PC-3 (cell line): ENCODE measurements at regions not wholly inside any gene's neighbourhood (a gene's known extent, or its start where the extent isn't known, plus 50 kb on each side); places are given as distances from the start of the nearest gene placed in this dataset.
"Not testable (repeated sequence)": the region's sequence is repeated elsewhere in the genome, so short reads cannot be mapped to it uniquely, and the experiment has no call there.

Experiments
- ATAC-seq: fragments of 200-7000 bp; cut with Tn5 transposase; 2 replicates; pipeline ENCODE4 v1.9.1; 2020; ENCODE audit warnings: mild to moderate bottlenecking, moderate library complexity
- BruUV-seq: library from RNA; stranded (reverse); fragments of 400-500 nt; replicated peaks from 2 replicates; lab custom pipeline; 2021; lab: Mats Ljungman, UMichigan
- CTCF ChIA-PET: fragments of 300-600 bp; sonication (Branson Sonifier 250); formaldehyde crosslinking; loops from one replicate; lab custom pipeline; 2022; ENCODE audit warnings: antibody characterized with exemption; lab: Charles Lee
- POLR2A ChIA-PET: fragments of 300-600 bp; sonication (Branson Sonifier 250); formaldehyde crosslinking; loops from one replicate; lab custom pipeline; 2022; ENCODE audit warnings: antibody characterized with exemption; ENCODE audit not compliant: unreplicated experiment; lab: Charles Lee
- DNase-seq: peaks from one replicate; pipeline ENCODE4 v3.0.0-alpha.2; 2015
- H2AFZ ChIP-seq: fragments of 300-600 bp; sonication (generic); 2 replicates; pipeline ENCODE4 v1.6.0; 2016; ENCODE audit warnings: antibody characterized with exemption, low read length
- H3F3A ChIP-seq: fragments of 300-600 bp; sonication (generic); one replicate; pipeline ENCODE4 v1.6.0; 2017; ENCODE audit warnings: antibody characterized with exemption, low read length, control low read depth, mild to moderate bottlenecking; ENCODE audit not compliant: unreplicated experiment
- H3K27ac ChIP-seq: fragments of 300-600 bp; sonication (generic); 2 replicates; pipeline ENCODE4 v1.5.1; 2016; ENCODE audit warnings: mild to moderate bottlenecking, low read length
- H3K27me3 ChIP-seq: fragments of 300-600 bp; sonication (generic); 2 replicates; pipeline ENCODE4 v1.6.1; 2016; ENCODE audit warnings: low read length, mixed read lengths
- H3K36me3 ChIP-seq: fragments of 300-600 bp; sonication (generic); 2 replicates; pipeline ENCODE4 v1.6.1; 2016; ENCODE audit warnings: low read depth, mixed run types, low read length, mixed read lengths
- H3K4me1 ChIP-seq: fragments of 300-600 bp; sonication (generic); 2 replicates; pipeline ENCODE4 v1.5.1; 2016; ENCODE audit warnings: low read length; ENCODE audit not compliant: insufficient read depth
- H3K4me2 ChIP-seq: fragments of 300-600 bp; sonication (generic); 2 replicates; pipeline ENCODE4 v1.6.0; 2016; ENCODE audit warnings: low read length
- H3K4me3 ChIP-seq: fragments of 300-600 bp; sonication (generic); 2 replicates; pipeline ENCODE4 v1.5.1; 2016; ENCODE audit warnings: mild to moderate bottlenecking, low read length, mixed read lengths
- H3K79me2 ChIP-seq: fragments of 300-600 bp; sonication (generic); 2 replicates; pipeline ENCODE4 v1.6.1; 2017; ENCODE audit warnings: low read length, mixed read lengths
- H3K9ac ChIP-seq: fragments of 300-600 bp; sonication (generic); 2 replicates; pipeline ENCODE4 v1.6.0; 2016; ENCODE audit warnings: mild to moderate bottlenecking, low read length
- H3K9me2 ChIP-seq: fragments of 300-600 bp; sonication (generic); replicated peaks from 2 replicates; pipeline ENCODE4 v1.6.1; 2016; ENCODE audit warnings: mixed run types, low read length, mixed read lengths
- H3K9me3 ChIP-seq: fragments of 300-600 bp; sonication (generic); 2 replicates; pipeline ENCODE4 v1.6.1; 2016; ENCODE audit warnings: low read length, mixed read lengths
- H4K20me1 ChIP-seq: fragments of 300-600 bp; sonication (generic); 2 replicates; pipeline ENCODE4 v1.6.1; 2016; ENCODE audit warnings: low read length, mixed read lengths
- EZH2 ChIP-seq: fragments of 300-600 bp; sonication (generic); IDR thresholded peaks from one replicate; pipeline ENCODE4 v1.6.1; 2017; ENCODE audit warnings: antibody characterized with exemption, mild to moderate bottlenecking, low read length; ENCODE audit not compliant: unreplicated experiment
- EZH2phosphoT487 ChIP-seq: fragments of 300-600 bp; sonication (generic); IDR thresholded peaks from 2 replicates; pipeline ENCODE4 v1.6.1; 2018; ENCODE audit warnings: mild to moderate bottlenecking, antibody characterized with exemption, low read length, borderline replicate concordance
- intact Hi-C: fragments of 100-400 bp; cut with micrococcal nuclease; formaldehyde crosslinking; loops from 2 replicates; pipeline ENCODE4 v1.9.0; 2023
- TF ChIP-seq, protein P1 (sequence below): fragments of 300-600 bp; sonication (generic); conservative IDR thresholded peaks from 2 replicates; pipeline ENCODE4 v1.5.1; 2017; ENCODE audit warnings: antibody characterized with exemption, low read depth, mild to moderate bottlenecking, low read length

DNA sequence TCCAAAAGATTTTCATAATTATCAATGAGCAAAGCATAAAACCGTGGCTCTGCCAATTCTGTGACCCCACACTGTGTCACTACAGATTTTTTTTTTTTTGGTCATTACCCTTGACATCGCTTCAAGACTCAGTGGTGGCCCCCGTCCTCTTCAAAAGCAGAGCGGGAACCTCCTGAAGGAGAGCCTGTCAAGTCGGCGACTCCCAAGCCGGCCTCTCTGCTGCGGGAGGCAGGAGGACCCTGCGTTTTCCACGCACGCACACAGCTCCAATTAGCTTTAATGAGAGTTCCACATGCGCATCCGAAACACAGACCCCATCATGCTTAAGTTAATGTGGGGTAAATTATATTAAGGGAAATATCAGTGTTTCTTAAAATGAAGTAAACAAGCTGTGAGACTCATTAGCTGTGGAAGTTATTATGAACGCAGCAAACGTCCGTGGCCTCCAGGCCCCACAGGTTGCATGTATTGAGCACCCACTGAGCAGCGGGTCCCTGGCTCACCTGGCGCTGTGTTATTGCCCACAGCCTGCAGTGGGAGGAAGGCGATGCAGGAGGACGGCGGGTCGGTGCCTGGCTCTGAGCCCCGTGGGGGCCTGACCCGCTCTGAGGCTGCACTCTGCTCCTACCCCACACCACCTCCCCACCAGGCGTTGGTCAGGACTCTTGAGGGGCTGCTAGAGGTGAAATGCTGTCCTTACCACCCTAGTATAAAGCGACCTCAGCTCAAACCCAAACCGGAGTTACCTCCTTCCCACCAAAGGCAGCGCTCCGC lies 181.0 kb upstream of the SALL3 start:
- no peak overlapping the region for H3K27ac ChIP-seq
- H3K4me2 ChIP-seq: no peak overlapping the region
- TF ChIP-seq, protein P1, sequence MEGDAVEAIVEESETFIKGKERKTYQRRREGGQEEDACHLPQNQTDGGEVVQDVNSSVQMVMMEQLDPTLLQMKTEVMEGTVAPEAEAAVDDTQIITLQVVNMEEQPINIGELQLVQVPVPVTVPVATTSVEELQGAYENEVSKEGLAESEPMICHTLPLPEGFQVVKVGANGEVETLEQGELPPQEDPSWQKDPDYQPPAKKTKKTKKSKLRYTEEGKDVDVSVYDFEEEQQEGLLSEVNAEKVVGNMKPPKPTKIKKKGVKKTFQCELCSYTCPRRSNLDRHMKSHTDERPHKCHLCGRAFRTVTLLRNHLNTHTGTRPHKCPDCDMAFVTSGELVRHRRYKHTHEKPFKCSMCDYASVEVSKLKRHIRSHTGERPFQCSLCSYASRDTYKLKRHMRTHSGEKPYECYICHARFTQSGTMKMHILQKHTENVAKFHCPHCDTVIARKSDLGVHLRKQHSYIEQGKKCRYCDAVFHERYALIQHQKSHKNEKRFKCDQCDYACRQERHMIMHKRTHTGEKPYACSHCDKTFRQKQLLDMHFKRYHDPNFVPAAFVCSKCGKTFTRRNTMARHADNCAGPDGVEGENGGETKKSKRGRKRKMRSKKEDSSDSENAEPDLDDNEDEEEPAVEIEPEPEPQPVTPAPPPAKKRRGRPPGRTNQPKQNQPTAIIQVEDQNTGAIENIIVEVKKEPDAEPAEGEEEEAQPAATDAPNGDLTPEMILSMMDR: no peak
- TF ChIP-seq EZH2 (no peak), EZH2phosphoT487 (no peak)
- ATAC-seq: no peak
- ChIA-PET CTCF (no interaction called here), POLR2A (no interaction called here)
- H3F3A ChIP-seq: no peaks in the 10 kb centered on the region
- intact Hi-C loops: no loop called here
- no peak for DNase-seq
- no peak overlapping the region for H2AFZ ChIP-seq
- peaks cover 29% of the 10 kb centered on the region for H3K27me3 ChIP-seq
- no peaks in the 10 kb centered on the region for H3K79me2 ChIP-seq
- BruUV-seq: no TSS peak
- no peak overlapping the region for H3K9ac ChIP-seq
- no peaks in the 10 kb centered on the region for H4K20me1 ChIP-seq
- H3K4me3 ChIP-seq: no peak overlapping the region
- H3K36me3 ChIP-seq: no peaks in the 10 kb centered on the region
- H3K4me1 ChIP-seq: no peaks in the 10 kb centered on the region
- no peaks in the 10 kb centered on the region for H3K9me2 ChIP-seq
- no peaks in the 10 kb centered on the region for H3K9me3 ChIP-seq

DNA sequence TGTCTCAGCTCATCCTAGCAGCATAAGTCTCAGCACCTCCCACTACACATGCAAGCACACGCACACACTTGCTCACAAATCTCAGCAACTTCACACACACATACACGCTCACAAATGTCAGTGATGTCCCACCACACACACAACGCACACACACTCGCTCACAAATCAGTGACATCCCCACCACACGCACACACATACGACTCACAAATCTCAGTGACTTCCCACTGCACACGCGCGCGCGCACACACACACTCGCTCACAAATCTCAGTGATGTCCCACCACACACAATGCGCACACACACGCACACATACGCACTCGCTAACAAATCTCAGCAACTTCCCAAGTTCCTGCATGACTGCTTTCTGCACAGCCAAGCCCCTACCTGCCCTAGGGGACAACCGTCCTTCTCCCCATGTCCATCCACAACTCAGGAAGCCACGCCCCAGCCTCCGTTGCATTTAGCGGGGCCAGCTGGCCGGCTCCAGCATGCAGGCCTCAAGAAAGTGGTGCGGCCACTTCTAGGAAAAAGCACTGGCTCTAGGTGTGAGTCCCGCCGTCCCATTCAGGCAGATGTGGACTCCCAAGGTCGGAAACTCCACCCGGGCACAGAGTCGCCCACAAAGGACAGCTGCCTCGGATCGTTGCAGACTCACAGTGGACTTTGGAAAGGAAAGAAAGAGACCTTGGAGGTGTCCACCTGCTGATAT lies 180.1 kb upstream of the SALL3 start:
- BruUV-seq: no TSS peak
- no peaks in the 10 kb centered on the region for H3K9me3 ChIP-seq
- no peaks in the 10 kb centered on the region for H3K36me3 ChIP-seq
- no peaks in the 10 kb centered on the region for H3K79me2 ChIP-seq
- DNase-seq: no peak
- intact Hi-C loops: no loop called here
- no peaks in the 10 kb centered on the region for H3K4me1 ChIP-seq
- ATAC-seq: no peak
- no peak overlapping the region for H3K9ac ChIP-seq
- TF ChIP-seq, protein P1: no peak
- TF ChIP-seq EZH2: no peak
- TF ChIP-seq EZH2phosphoT487: no peak
- H3K27ac ChIP-seq: no peak overlapping the region
- H4K20me1 ChIP-seq: no peaks in the 10 kb centered on the region
- H3K9me2 ChIP-seq: no peaks in the 10 kb centered on the region
- H3K4me2 ChIP-seq: no peak overlapping the region
- H3K27me3 ChIP-seq: peaks cover 30% of the 10 kb centered on the region
- ChIA-PET CTCF (no interaction called here), POLR2A (no interaction called here)
- H3F3A ChIP-seq: no peaks in the 10 kb centered on the region
- no peak overlapping the region for H3K4me3 ChIP-seq
- no peak overlapping the region for H2AFZ ChIP-seq

DNA sequence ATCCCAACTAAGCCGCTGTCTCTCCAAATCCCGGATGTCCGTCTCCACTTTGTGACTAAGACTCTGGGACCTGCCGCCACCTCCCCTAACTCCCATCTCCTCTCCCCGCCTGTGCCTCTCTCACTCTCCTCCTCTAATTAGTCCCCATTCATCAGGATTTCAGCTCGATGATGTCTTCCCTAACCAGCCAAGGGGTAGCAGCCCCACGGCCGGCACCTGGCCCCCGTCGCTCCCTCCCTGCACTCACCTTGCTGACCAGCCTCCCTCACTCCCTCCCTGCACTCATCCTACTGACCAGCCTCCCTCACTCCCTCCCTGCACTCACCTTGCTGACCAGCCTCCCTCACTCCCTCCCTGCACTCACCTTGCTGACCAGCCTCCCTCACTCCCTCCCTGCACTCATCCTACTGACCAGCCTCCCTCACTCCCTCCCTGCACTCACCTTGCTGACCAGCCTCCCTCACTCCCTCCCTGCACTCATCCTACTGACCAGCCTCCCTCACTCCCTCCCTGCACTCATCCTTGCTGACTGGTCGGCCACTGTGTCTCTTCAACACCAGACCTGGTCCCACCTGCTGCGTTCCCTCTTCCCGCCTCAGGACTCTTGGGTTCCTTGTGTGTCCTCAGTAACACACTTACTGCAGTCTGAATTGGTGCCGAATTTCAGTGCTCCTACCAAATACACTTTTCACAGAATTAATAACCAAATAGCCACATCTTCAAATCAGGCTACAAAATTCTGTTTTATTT lies 179.3 kb upstream of the SALL3 start:
- H4K20me1 ChIP-seq, POLR2A ChIA-PET, H3K9me2 ChIP-seq, H3K79me2 ChIP-seq, H3K4me3 ChIP-seq, BruUV-seq, H3F3A ChIP-seq, H3K9me3 ChIP-seq, CTCF ChIA-PET, H3K9ac ChIP-seq, H2AFZ ChIP-seq, H3K27ac ChIP-seq, H3K4me2 ChIP-seq, H3K36me3 ChIP-seq, ATAC-seq, DNase-seq, intact Hi-C loops, H3K4me1 ChIP-seq: not testable (repeated sequence)
- peaks cover 33% of the 10 kb centered on the region for H3K27me3 ChIP-seq
